HG03066 (cell line): ENCODE measurements at regions not wholly inside any gene's neighbourhood (a gene's known extent, or its start where the extent isn't known, plus 50 kb on each side); places are given as distances from the start of the nearest gene placed in this dataset.
"Not testable (repeated sequence)": the region's sequence is repeated elsewhere in the genome, so short reads cannot be mapped to it uniquely, and the experiment has no call there.

ENCODE experiments used
- ATAC-seq: cut with Tn5 transposase; IDR thresholded peaks from one replicate; pipeline ENCODE4 v1.9.1; 2021; ENCODE audit warnings: low read depth; ENCODE audit not compliant: unreplicated experiment

DNA sequence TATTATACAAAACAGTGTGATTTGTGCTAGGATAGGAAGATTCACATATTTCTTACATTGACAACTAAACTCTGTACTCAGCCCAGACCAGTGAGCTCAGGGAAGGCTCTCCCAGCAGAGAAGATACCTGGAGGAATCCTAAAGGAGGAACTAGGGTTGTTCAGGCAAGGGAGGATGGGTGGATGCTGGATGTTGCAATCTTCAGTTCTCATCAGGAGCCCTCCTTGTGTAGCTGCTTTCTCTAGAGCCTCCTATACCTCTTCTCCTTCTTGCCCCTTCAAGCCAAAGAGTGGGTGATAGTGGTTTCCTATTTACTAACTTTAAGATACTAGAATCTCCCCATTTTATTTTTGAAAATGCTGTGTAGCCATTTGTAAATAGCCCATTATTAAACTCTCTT lies 117.3 kb downstream of the NKX6-1 start:
- no peak for ATAC-seq

DNA sequence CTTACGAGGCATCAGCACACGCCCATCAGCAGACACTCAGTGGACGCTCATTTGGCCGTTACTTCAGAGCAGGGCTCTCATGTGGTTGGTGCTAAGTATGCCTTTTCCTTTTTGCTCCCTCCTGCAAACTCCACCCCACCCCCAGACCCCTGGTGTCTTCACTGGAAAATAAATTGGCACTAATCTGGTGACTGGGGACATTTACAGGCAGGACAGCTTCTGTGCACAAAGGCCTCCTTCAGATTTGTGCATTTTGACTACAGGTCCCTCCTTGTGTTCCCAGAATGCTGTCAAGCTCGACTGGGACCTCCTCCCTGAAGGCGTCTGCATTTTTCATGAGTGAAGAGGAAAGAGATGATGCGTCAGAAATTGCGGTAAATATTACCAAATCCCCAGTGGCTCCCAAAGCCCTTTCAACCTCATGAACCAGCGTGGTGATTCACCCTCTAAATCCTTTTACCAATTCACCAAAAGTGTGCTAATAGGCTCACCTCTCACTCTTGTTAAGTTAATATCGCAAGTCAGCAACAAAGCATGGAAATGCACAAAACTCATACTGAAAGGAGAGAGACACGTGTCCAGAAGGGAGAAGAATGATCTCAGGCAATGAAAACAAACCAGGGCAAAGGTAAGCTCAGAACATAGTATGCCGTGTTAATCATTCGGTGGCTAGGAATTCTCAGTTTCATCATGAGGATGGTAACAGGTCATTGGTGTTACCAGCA lies 119.0 kb downstream of the NKX6-1 start:
- ATAC-seq = no peak

DNA sequence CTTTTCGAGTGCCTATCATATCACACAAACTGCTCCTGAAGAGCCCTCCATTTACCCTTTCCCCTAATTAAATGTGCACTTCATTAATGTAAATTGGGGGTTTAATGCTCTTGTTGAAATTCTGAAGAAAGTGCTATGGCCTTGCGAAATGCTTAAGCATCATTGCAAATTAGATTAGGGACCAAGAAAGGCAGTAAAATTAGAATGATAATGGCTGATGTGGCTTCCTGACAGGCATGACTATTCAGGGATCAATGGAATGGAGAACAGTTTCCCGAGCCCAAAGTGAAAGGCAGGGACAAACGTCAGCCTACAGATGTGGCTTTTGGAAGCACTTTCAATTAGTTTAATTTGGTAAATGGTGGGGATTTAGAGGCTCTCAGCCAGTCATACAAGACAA lies 120.1 kb downstream of the NKX6-1 start:
- no peak for ATAC-seq

DNA sequence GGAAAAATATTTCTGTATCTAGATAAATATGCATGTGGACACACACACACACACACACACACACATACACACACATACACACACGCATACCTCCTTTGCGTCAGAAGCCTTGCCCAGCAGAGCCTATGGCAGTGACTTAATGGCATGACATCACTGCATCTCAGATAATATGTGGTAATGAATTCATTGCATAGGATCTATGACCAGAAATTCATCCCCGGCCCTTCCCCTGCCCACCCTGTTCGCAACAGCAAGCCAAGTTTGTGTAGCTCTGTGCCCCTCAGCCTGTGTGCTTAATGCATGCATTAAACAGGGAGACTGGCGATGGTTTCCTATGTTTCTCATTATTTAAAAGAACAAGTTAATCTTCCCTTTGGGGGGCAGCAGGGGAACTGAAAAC lies 120.7 kb downstream of the NKX6-1 start:
- no peak for ATAC-seq

DNA sequence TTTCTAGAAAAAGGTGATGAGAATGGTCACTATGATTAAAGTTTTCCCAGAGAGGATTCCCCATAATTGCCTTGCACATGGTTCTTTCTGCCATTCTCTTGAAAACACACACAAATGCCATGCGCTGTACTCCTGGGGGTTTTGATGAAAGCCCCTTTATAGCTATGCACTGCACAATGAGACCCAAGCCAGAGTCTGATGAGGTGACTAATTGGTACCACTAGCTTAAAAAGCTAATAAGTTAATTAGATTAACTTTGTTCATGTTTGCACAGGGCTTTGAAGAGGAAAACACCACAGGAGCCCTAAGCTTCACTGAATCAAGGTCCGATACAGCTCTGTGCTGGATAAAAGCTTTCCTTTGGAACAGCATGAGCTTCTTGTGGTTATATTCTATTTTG lies 132.2 kb downstream of the NKX6-1 start:
- ATAC-seq = no peak

GRCh38 chr4:84366161-84366560 lies 132.9 kb downstream of the NKX6-1 start:
- ATAC-seq = no peak

- ATAC-seq = no peak
Measured at GRCh38 chr4:84362896-84363655, 136.0 kb downstream of the NKX6-1 start.

DNA sequence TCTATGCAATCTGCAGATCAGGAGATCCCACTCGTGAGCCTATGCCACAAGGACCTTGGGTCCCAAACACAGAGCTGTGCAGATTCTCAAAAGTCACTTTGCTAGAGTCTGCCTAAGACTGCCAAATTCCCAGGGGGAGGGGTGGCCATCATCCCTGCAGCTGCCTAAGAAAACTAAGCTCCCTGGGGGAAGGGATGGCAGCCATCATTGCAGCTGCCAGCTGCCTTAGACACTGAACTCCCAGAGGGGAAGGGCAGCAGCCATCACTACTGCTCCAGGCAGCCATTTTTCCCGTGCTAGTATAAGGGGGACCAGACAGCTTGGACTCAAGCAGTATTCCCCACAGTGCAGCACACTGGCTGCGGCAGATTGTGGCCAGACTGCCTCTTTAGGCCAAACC lies 156.9 kb downstream of the NKX6-1 start:
- ATAC-seq = no peak

DNA sequence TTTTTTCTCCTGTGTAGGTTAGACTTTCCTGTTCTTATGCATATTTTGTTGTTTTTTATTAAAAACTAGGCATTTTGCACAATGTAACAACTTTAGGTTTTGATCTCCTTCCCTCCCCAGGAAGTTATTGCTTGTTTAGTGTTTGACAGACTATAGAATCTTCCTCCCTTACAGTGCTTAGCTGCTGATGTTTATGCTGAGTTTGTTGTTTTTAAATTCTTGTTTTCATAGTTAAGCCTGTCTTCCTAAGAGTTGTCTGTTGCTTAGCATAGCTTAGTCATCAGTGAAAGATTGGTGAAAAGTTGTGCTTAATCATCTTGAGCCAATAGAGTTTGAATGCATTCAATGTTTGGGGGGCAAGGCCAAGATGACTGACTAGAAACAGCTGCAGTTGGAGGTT lies 157.5 kb downstream of the NKX6-1 start:
- no peak for ATAC-seq

GRCh38 chr4:84338367-84338766 lies 160.7 kb downstream of the NKX6-1 start:
- ATAC-seq = no peak

DNA sequence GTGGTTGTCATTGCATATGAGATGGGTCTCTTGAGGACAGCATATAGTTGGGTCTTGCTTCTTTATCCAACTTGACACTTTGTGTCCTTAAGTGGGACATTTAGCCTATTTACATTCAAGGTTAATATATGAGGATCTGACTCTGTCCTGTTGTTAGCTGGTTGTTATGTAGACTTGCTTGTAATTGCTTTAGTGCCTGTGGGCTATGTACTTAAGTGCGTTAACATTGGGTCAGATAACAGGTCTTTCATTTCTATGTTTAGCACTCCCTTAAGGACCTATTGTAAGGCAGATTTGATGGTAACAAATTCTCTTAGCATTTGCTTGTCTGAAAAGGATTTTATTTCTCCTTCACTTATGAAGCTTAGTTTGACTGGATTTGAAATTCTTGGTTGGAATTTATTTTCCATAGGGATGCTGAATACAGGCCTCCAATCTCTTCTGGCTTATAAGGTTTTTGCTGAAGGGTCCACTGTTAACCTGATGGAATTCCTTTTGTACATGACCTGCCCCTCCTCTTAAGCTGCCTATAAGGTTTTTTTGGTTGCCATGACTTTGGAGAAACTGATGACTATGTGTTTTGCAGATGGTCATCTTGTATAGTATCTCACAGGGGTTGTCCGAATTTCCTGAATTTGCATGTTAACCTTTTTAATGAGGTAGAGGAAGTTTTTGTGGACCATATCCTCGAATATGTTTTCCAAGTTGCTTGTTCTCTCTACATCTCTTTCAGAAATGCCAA lies 162.0 kb downstream of the NKX6-1 start:
- no peak for ATAC-seq

GRCh38 chr4:84327526-84327925 lies 171.6 kb downstream of the NKX6-1 start:
- ATAC-seq = no peak

DNA sequence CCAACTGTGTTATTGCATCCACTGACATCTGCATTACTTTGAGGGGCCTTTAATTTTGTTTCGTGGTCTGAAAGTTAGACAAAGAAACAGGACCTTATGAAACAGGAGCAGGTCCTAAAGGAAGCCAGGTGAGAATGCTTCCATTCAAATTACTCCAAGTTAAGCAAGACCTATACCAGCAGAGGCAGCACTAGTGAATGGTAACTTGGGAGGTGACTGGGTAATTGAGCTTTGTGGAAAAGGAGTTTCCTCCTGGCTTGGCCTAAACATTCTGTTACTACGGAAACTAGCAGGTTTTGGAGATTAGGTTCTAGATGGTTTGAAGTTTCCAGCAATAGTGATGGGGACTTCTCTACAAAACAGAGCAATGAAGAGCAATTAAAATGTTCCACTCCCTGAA lies 173.5 kb downstream of the NKX6-1 start:
- no peak for ATAC-seq

DNA sequence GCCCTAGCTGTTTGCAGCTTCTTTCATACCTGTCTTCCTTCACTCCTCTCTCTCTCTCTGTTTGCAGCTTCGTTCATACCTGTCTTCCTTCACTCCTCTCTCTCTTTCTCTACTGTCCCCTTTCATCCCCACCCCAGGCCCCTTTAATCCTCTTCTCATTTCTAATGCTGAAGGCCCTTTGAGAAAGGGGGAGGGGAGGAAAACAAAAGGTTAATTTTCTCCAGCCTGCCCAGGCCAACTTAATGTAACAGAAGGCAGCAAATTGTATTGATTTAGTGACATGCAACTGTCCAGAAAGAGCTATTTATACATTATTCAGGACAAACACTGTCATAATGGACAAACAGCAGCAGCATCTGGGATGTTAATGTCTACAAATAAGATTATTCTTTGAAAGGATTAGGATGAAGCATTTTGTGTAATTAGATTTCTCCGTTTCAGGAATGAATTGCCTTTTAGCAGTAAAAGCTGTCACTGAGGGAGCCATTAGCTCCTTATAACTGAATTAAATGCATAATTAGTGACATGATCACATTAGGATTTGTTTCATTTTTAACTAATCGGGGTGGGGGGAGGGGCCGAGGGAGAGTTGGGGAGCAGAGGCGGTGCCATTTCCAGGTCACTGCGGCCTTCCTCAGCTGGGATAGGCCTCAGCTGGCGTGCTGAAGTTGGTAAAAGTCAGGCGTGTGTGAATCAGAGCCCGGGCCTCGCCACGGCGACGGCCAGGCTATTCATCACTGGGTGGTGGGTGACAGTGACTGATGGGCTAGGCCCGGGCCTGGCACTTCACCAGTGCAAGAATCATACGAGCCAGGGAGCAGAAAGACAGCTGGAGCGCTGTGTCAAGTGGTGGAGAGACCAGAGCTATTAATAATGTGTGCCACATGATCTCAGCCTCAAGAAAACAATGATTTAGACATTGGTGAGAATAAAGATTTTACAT lies 174.5 kb downstream of the NKX6-1 start:
- no peak for ATAC-seq

GRCh38 chr4:84319124-84319523 lies 180.0 kb downstream of the NKX6-1 start:
- no peak for ATAC-seq

GRCh38 chr4:84317513-84317912 lies 181.6 kb downstream of the NKX6-1 start:
- ATAC-seq = no peak

- ATAC-seq = no peak
Measured at GRCh38 chr4:84312426-84313012, 186.6 kb downstream of the NKX6-1 start.

- no peak for ATAC-seq
Measured at GRCh38 chr4:84309191-84309590, 189.9 kb downstream of the NKX6-1 start.

DNA sequence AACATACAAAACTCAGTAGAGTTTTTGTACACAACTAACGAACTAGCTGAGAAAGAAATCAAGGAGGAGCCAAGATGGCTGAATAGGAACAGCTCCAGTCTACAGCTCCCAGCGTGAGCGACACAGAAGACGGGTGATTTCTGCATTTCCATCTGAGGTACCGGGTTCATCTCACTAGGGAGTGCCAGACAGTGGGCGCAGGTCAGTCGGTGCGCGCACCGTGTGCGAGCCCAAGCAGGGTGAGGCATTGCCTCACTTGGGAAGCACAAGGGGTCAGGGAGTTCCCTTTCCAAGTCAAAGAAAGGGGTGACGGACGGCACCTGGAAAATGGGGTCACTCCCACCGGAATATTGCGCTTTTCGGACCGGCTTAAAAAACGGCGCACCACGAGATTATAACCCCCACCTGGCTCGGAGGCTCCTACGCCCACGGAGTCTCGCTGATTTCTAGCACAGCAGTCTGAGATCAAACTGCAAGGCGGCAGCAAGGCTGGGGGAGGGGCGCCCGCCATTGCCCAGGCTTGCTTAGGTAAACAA lies 200.3 kb downstream of the NKX6-1 start:
- ATAC-seq = not testable (repeated sequence)
